LNCAP (cell line): ENCODE measurements at regions not wholly inside any gene's neighbourhood (a gene's known extent, or its start where the extent isn't known, plus 50 kb on each side); places are given as distances from the start of the nearest gene placed in this dataset.

ENCODE experiments used
- TF ChIP-seq, protein P1 (sequence below): fragments of 450-650 bp; IDR thresholded peaks from 2 replicates; pipeline ENCODE4 v1.5.1; 2017; ENCODE audit warnings: mild to moderate bottlenecking

- TF ChIP-seq, protein P1, sequence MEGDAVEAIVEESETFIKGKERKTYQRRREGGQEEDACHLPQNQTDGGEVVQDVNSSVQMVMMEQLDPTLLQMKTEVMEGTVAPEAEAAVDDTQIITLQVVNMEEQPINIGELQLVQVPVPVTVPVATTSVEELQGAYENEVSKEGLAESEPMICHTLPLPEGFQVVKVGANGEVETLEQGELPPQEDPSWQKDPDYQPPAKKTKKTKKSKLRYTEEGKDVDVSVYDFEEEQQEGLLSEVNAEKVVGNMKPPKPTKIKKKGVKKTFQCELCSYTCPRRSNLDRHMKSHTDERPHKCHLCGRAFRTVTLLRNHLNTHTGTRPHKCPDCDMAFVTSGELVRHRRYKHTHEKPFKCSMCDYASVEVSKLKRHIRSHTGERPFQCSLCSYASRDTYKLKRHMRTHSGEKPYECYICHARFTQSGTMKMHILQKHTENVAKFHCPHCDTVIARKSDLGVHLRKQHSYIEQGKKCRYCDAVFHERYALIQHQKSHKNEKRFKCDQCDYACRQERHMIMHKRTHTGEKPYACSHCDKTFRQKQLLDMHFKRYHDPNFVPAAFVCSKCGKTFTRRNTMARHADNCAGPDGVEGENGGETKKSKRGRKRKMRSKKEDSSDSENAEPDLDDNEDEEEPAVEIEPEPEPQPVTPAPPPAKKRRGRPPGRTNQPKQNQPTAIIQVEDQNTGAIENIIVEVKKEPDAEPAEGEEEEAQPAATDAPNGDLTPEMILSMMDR = no peak
Observed at GRCh38 chr18:76687304-76687962, 134.9 kb upstream of the ZNF236 start.

DNA sequence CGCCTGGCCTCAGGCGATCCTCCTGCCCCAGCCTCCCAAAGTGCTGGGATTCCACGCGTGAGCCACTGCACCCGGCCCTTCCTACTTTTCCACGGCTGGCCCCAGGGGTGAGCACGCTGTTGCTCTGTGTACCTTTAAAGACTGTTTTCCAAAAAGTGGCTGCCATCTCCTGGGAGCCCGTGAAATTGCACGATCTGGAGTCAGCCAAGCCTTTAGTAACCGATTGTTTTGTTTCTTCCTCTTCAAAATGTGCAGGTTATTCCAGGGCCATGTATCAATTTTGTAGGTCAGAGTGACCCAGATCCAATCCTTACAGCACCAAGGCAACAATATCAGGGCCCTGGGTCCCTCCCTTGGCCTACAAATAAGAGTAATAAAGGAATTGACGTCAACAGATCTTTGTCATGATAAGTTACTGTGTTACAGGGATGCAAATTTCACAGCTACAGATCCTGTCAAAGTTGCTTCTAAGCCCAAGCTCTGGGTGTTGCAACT is 135.6 kb upstream of the ZNF236 start:
- TF ChIP-seq, protein P1 = peak; percentile 78

DNA sequence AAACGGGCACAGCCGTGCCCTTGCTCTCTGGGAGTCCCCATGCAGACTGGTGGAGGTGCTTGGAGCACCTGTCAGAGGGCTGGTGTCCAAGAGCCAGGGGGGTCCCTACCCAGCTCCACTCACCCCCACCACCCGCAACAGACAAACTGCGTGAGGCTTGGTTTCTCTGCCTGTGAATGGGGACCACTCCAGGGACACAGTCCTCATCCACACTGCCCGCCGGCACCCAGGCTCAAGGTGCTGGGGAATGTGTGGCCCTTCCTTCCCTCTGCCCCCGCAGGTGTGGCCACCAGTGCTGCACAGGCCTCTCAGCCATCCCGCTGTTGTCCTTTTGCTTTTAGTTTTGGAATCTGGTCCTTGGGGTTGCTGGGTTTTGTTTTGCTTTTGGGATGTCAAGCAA is 136.5 kb upstream of the ZNF236 start:
- TF ChIP-seq, protein P1 = no peak

GRCh38 chr18:76685402-76685801 is 137.0 kb upstream of the ZNF236 start:
- TF ChIP-seq, protein P1 = no peak

- TF ChIP-seq, protein P1 = no peak
Observed at GRCh38 chr18:76684265-76684664, 138.1 kb upstream of the ZNF236 start.

GRCh38 chr18:76679945-76680344 is 142.4 kb upstream of the ZNF236 start:
- TF ChIP-seq, protein P1 = no peak

- TF ChIP-seq, protein P1 = no peak
Observed at GRCh38 chr18:76679259-76679658, 143.1 kb upstream of the ZNF236 start.

DNA sequence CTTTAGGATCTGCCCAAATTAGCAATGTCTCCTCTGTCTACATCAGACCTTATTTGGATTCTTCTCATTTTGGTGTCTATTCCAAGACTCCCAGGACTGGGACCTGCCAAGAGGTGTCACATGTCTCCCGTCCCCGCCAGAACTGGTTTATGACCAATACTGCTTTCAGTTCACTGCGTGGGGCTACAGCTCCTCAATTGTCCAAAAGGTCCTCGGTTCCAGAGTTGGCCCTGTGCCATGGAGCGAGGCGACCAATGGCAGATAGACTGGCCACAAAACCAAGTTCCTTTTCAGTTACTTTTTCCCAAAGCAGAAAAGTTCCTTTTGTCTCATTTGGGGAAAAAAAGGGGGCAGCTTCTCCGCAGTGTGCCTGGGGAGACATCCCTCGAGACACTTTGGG is 144.1 kb upstream of the ZNF236 start:
- TF ChIP-seq, protein P1 = no peak
